ENCODE measurements at regions not wholly inside any gene's neighbourhood (a gene's known extent, or its start where the extent isn't known, plus 50 kb on each side); places are given as distances from the start of the nearest gene placed in this dataset.
"Not testable (repeated sequence)": the region's sequence is repeated elsewhere in the genome, so short reads cannot be mapped to it uniquely, and the experiment has no call there.

DNA sequence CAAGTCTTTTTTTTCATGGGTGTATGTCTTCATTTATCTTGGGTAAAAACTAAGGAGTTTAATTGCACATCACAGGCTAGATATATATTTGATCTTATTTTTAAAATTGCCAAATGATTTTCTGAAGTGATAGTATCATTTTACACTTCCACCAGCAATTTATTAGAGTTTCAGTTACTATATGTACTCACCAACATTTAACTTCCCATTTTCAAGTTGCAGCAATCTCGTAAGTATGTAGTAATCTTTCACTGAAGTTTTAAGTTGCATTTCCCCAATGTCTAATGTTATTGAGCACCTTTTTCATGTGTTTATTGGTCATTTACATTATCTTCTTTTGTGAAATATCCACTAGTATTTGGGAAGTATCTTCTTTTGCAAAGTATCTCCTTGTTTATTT, 277.4 kb upstream of the CNR1 start:
- Histone ChIP-seq H3K36me3 (ENCODE audit: low read depth) (no peaks in the 10 kb centered on the region), H3K4me1 (ENCODE audit: low read depth) (no peaks in the 10 kb centered on the region), H3K4me3 (no peak overlapping the region), H3K9me3 (no peaks in the 10 kb centered on the region)
- DNase-seq = no peak
- intact Hi-C loops (cut with DNase I, micrococcal nuclease) = no loop called here
- TF ChIP-seq, protein P1, sequence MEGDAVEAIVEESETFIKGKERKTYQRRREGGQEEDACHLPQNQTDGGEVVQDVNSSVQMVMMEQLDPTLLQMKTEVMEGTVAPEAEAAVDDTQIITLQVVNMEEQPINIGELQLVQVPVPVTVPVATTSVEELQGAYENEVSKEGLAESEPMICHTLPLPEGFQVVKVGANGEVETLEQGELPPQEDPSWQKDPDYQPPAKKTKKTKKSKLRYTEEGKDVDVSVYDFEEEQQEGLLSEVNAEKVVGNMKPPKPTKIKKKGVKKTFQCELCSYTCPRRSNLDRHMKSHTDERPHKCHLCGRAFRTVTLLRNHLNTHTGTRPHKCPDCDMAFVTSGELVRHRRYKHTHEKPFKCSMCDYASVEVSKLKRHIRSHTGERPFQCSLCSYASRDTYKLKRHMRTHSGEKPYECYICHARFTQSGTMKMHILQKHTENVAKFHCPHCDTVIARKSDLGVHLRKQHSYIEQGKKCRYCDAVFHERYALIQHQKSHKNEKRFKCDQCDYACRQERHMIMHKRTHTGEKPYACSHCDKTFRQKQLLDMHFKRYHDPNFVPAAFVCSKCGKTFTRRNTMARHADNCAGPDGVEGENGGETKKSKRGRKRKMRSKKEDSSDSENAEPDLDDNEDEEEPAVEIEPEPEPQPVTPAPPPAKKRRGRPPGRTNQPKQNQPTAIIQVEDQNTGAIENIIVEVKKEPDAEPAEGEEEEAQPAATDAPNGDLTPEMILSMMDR (IDR thresholded peaks at IDR 0.05) = no peak
- ATAC-seq = no peak

DNA sequence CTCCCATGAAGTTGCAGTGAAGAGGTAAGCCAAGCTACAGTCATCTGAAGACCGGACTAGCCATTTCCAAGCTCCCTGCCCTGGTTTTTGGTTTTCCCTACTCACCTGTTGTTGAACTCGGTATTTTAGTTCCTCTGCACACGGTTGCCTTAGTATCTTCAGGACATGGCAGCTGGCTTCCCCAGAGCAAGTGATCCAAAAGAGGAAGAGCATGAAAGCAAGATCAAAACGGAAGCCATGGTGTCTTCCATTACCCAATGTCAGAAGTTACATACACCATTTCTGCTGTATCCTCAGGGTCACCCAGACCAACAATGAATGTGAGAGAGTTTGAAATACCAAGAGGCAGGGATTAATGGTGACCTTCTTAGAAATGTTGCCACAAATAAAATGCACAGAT, 276.6 kb upstream of the CNR1 start:
- no peak for DNase-seq
- ATAC-seq = no peak
- H3K4me3 ChIP-seq = no peak overlapping the region
- H3K9me3 ChIP-seq = no peaks in the 10 kb centered on the region
- intact Hi-C loops (cut with DNase I, micrococcal nuclease) = no loop called here
- H3K4me1 ChIP-seq (ENCODE audit: low read depth) = no peaks in the 10 kb centered on the region
- TF ChIP-seq, protein P1 (IDR thresholded peaks at IDR 0.05) = no peak
- no peaks in the 10 kb centered on the region for H3K36me3 ChIP-seq (ENCODE audit: low read depth)

DNA sequence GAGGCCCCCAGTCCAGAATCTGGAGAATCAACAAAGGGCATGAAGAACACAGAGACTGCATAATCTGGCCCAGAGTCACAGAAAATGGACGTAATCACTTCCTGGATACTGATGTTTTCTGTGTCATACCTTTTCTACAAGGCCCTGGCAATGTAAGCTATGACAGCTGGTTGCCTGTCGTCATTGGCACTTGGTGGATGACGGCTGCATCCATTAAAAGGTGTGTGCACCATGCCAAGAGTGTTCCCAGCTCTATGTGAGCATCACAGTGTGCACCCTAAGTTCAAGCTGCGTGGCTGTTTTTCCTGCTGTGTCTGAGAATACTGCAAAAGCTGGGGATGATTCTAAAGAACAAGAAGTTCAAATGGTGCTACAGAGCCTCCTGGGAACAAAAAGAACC, 275.2 kb upstream of the CNR1 start:
- no peaks in the 10 kb centered on the region for H3K4me1 ChIP-seq (ENCODE audit: low read depth)
- H3K4me3 ChIP-seq = no peak overlapping the region
- ATAC-seq (no peak), DNase-seq (no peak)
- intact Hi-C loops (cut with DNase I, micrococcal nuclease) = no loop called here
- no peaks in the 10 kb centered on the region for H3K9me3 ChIP-seq
- TF ChIP-seq, protein P1 (IDR thresholded peaks at IDR 0.05) = no peak
- no peaks in the 10 kb centered on the region for H3K36me3 ChIP-seq (ENCODE audit: low read depth)

DNA sequence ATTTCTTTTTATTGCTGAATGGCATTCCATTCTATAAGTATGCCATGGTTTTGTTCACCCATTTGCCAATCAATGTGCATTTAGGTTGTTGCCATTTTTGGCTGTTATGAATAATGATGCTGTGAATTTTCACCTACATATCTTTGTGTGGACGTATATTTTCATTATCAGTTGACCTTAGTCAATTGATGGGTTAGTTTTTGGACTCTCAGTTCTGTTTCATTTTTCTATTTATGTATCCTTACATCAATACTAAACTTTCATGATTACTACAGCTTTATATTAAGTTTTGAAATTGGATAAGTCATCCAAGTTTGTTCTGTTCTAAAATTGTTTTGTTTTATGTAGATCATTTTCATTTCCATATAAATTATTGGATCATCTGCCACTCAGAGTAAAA, 261.9 kb upstream of the CNR1 start:
- DNase-seq (no peak), ATAC-seq (no peak)
- Histone ChIP-seq H3K9me3 (no peaks in the 10 kb centered on the region), H3K4me3 (no peak overlapping the region), H3K36me3 (ENCODE audit: low read depth) (no peaks in the 10 kb centered on the region), H3K4me1 (ENCODE audit: low read depth) (no peaks in the 10 kb centered on the region)
- TF ChIP-seq, protein P1 (IDR thresholded peaks at IDR 0.05) = no peak
- intact Hi-C loops (cut with DNase I, micrococcal nuclease) = no loop called here

DNA sequence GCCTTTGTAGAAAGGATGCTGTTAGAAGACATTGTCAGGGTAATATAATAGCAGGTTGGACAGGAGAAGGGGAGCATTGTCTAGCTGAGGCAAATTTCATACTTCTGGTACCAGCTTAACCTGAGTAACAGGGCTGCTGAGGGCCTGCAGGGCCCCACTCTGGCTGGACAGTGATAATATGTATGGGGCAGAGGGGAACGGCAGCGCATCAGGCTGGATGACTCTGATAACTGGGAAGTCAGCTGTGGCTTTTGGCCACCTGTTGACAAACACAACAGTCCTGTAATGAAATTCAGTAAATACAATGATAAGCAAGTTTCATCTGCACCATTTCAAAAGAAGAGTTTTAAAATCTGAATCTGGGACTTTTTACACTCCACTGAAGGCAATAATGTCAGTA, 259.9 kb upstream of the CNR1 start:
- Histone ChIP-seq H3K36me3 (ENCODE audit: low read depth) (no peaks in the 10 kb centered on the region), H3K4me1 (ENCODE audit: low read depth) (no peaks in the 10 kb centered on the region), H3K9me3 (no peaks in the 10 kb centered on the region), H3K4me3 (no peak overlapping the region)
- intact Hi-C loops (cut with DNase I, micrococcal nuclease) = no loop called here
- TF ChIP-seq, protein P1 (IDR thresholded peaks at IDR 0.05) = no peak
- DNase-seq (no peak), ATAC-seq (no peak)

DNA sequence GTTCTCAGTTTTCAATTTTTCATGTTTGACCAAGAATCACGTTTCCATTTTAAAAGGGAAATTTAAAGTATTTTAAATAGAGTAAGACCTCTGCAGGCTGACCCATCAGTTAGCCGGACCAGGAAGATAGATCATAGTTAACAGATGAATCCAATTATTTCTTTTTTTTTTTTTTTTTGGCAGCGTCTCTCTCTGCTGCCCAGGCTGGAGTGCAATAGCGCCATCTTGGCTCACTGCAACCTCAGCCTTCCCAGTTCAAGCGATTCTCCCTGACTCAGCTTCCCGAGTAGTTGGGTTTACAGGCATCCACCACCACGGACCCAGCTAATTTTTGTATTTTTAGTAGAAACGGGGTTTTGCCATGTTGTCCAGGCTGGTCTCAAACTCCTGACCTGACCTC, 256.7 kb upstream of the CNR1 start:
- TF ChIP-seq, protein P1 (IDR thresholded peaks at IDR 0.05) = no peak
- Histone ChIP-seq H3K4me1 (ENCODE audit: low read depth) (no peaks in the 10 kb centered on the region), H3K36me3 (ENCODE audit: low read depth) (no peaks in the 10 kb centered on the region), H3K9me3 (no peaks in the 10 kb centered on the region), H3K4me3 (no peak overlapping the region)
- intact Hi-C loops (cut with DNase I, micrococcal nuclease) = no loop called here
- no peak for DNase-seq
- ATAC-seq = no peak

DNA sequence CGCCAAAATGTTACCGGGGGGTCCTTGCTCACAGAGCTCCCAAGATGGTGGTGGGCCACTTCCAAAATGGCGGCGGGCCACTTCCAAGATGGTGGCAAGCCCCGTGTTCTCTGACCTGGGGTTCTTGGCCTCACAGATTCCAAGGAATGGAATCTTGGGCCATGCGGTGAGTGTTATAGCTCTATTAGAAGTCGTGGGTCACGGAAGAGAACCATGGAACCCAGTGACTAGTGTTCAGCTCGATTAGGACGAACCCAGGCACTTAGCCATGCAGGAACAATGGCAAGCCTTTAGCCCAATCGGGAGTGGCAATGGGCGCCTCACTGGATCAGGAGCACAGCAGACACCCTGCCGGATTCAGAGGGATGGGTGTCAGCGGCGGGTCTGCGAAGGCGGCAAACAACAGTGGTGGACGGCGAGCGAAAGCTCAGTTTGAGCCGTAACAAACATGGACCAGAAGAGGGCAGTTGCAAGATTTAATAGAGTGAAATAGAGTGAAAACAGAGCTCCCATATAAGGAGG, 254.9 kb upstream of the CNR1 start:
- not testable (repeated sequence) for ATAC-seq

DNA sequence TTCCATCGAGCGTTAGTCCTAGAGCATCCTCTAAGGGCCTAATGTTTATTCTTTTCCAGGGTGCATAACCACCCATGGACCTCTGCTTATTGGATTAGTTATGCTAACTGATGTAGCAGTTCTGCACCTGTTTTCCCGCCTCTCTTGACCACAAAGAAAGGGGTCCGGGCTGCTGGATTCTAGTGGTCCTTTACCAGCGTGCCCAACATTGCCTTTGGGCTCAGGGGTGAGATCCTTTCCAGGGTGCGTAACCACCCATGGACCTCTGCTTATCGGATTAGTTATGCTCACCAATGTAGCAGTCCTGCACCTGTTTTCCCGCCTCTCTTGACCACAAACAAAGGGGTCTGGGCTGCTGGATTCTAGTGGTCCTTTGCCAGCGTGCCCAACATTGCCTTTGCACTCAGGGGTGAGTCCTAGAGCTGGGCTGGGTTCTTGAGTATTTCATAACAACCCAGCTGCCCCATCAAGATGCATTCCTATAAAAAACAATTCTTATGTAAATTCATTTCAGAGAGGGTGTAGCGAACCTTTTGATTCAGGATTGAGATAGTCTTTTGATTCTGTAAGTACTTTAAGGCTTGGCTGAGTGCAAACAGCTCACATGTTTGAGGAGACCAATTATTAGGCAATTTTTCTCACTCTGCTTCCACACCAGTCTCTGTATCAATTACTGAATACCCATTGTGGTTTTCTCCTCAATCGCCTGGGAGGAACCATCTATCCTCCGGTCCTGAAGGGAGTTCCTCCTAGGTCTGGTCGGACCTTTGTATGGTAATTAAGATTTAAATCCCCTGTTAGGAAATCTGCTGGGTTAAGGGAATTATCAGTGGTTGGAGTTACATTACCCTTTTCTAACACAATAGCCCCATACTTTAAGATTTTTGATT, 253.0 kb upstream of the CNR1 start:
- ATAC-seq; intact Hi-C loops (cut with DNase I, micrococcal nuclease); DNase-seq: not testable (repeated sequence)

More for the DNA sequence above, 254.9 kb upstream of the CNR1 start:
- H3K4me3 ChIP-seq; H3K4me1 ChIP-seq (ENCODE audit: low read depth); DNase-seq; intact Hi-C loops (cut with DNase I, micrococcal nuclease); H3K9me3 ChIP-seq; H3K36me3 ChIP-seq (ENCODE audit: low read depth): not testable (repeated sequence)

More for the DNA sequence above, 253.0 kb upstream of the CNR1 start:
- H3K36me3 ChIP-seq (ENCODE audit: low read depth); H3K9me3 ChIP-seq; H3K4me1 ChIP-seq (ENCODE audit: low read depth); H3K4me3 ChIP-seq: not testable (repeated sequence)
